Mesenchymal stem cell (in vitro differentiated cells and primary cell): ENCODE measurements at regions not wholly inside any gene's neighbourhood (a gene's known extent, or its start where the extent isn't known, plus 50 kb on each side); places are given as distances from the start of the nearest gene placed in this dataset.

Experiments
- DNase-seq: peaks from one replicate; pipeline ENCODE4 v3.0.0-alpha.2; 2013
- H2AFZ ChIP-seq: one replicate; pipeline ENCODE4 v1.6.1; 2013; ENCODE audit warnings: low read depth, mild to moderate bottlenecking, control low read depth, inconsistent platforms, low read length, moderate library complexity
- H2AK5ac ChIP-seq: 2 replicates; pipeline ENCODE4 v1.6.1; 2013; ENCODE audit warnings: low read length, moderate library complexity, mild to moderate bottlenecking, inconsistent platforms; ENCODE audit not compliant: severe bottlenecking
- H2BK120ac ChIP-seq: one replicate; pipeline ENCODE4 v1.6.1; 2013; ENCODE audit warnings: low read depth, mild to moderate bottlenecking, inconsistent platforms, low read length, moderate library complexity
- H2BK12ac ChIP-seq, 2 experiments: one replicate each; pipeline ENCODE4 v1.6.1; 2013; ENCODE audit warnings: inconsistent platforms in 2 of 2, low read length in 2 of 2, mild to moderate bottlenecking in 2 of 2, moderate library complexity in 2 of 2, control low read depth in 1 of 2
- H2BK15ac ChIP-seq: one replicate; pipeline ENCODE4 v1.6.1; 2013; ENCODE audit warnings: mild to moderate bottlenecking, low read depth, inconsistent platforms; ENCODE audit not compliant: poor library complexity, severe bottlenecking
- H2BK5ac ChIP-seq: 2 replicates; pipeline ENCODE4 v1.6.1; 2013; ENCODE audit warnings: low read depth, mild to moderate bottlenecking, low read length, control low read depth, inconsistent platforms; ENCODE audit not compliant: poor library complexity, severe bottlenecking
- H3K14ac ChIP-seq, 2 experiments: one replicate each; pipeline ENCODE4 v1.6.1; 2013; ENCODE audit warnings: inconsistent platforms in 2 of 2, low read length in 2 of 2, control low read depth in 1 of 2, mild to moderate bottlenecking in 1 of 2, moderate library complexity in 1 of 2
- H3K18ac ChIP-seq, 2 experiments: one replicate each; pipeline ENCODE4 v1.6.1; 2013; ENCODE audit warnings: inconsistent platforms in 2 of 2, low read length in 2 of 2, control low read depth in 1 of 2, low read depth in 1 of 2, mild to moderate bottlenecking in 1 of 2
- H3K23ac ChIP-seq, 2 experiments: one replicate each; pipeline ENCODE4 v1.6.1; 2013; ENCODE audit warnings: inconsistent platforms in 2 of 2, low read length in 2 of 2, mild to moderate bottlenecking in 2 of 2, moderate library complexity in 2 of 2, control low read depth in 1 of 2
- H3K27ac ChIP-seq: 2 replicates; pipeline ENCODE4 v1.5.1; 2013; ENCODE audit warnings: mild to moderate bottlenecking, moderate library complexity, low read length, control low read depth, inconsistent platforms; ENCODE audit not compliant: poor library complexity, severe bottlenecking
- H3K27me3 ChIP-seq, 2 experiments: 2 replicates each; pipeline versions ENCODE4 v1.6.1 to v1.7.0; 2013; ENCODE audit warnings: low read length in 2 of 2, mild to moderate bottlenecking in 2 of 2, moderate library complexity in 2 of 2, control low read depth in 1 of 2, inconsistent platforms in 1 of 2; ENCODE audit not compliant: control insufficient read depth in 1 of 2, insufficient read depth in 1 of 2
- H3K36me3 ChIP-seq, 2 experiments: 2 replicates each; pipeline versions ENCODE4 v1.6.1 to v1.7.0; 2013; ENCODE audit warnings: low read length in 2 of 2, control low read depth in 1 of 2, inconsistent platforms in 1 of 2, low read depth in 1 of 2, mild to moderate bottlenecking in 1 of 2; ENCODE audit not compliant: insufficient read depth in 2 of 2, control insufficient read depth in 1 of 2
- H3K4ac ChIP-seq, 2 experiments: one replicate each; pipeline ENCODE4 v1.6.1; 2013; ENCODE audit warnings: inconsistent platforms in 2 of 2, low read length in 2 of 2, mild to moderate bottlenecking in 2 of 2, moderate library complexity in 2 of 2, control low read depth in 1 of 2, low read depth in 1 of 2
- H3K4me1 ChIP-seq: 2 replicates; pipeline ENCODE4 v1.6.1; 2013; ENCODE audit warnings: low read depth, low read length, control low read depth; ENCODE audit not compliant: control insufficient read depth, insufficient read depth
- H3K4me2 ChIP-seq: 2 replicates; pipeline ENCODE4 v1.6.1; 2013; ENCODE audit warnings: low read length, mild to moderate bottlenecking, inconsistent platforms; ENCODE audit not compliant: poor library complexity, severe bottlenecking
- H3K4me3 ChIP-seq, 2 experiments: 2 replicates each; pipeline versions ENCODE4 v1.5.1 to v1.7.0; 2013; ENCODE audit warnings: low read length in 2 of 2, mild to moderate bottlenecking in 2 of 2, control low read depth in 1 of 2, low read depth in 1 of 2; ENCODE audit not compliant: insufficient read depth in 1 of 2
- H3K79me1 ChIP-seq: replicated peaks from 2 replicates; pipeline ENCODE4 v1.6.1; 2013; ENCODE audit warnings: mild to moderate bottlenecking, control low read depth, low read length, inconsistent platforms; ENCODE audit not compliant: poor library complexity, severe bottlenecking
- H3K9ac ChIP-seq: 2 replicates; pipeline ENCODE4 v1.7.0; 2013; ENCODE audit warnings: mild to moderate bottlenecking, low read length, moderate library complexity
- H3K9me3 ChIP-seq: 2 replicates; pipeline ENCODE4 v1.7.0; 2013; ENCODE audit warnings: mild to moderate bottlenecking, low read length; ENCODE audit not compliant: control insufficient read depth
- H4K8ac ChIP-seq: one replicate; pipeline ENCODE4 v1.6.1; 2013; ENCODE audit warnings: inconsistent platforms, mild to moderate bottlenecking, low read length, moderate library complexity
- H4K91ac ChIP-seq: one replicate; pipeline ENCODE4 v1.6.1; 2013; ENCODE audit warnings: mild to moderate bottlenecking, low read length, inconsistent platforms
- WGBS: methylation state at CpG from one replicate; pipeline ENCODE4 v1.1.7; 2013; ENCODE audit warnings: mixed read lengths; 5-methylcytosine and 5-hydroxymethylcytosine counted together

GRCh38 chr14:76921088-76921399 is 94.8 kb downstream of the LRRC74A start:
- Histone ChIP-seq H2BK5ac (no peak overlapping the region), H3K36me3 (no peaks in the 10 kb centered on the region), H4K8ac (peak overlapping the region; percentile 93), H2AFZ (no peak overlapping the region), H3K4me3 (no peak overlapping the region), H3K4me1 (peaks cover 73% of the 10 kb centered on the region), H2BK120ac (peak overlapping the region; percentile 97), H3K27ac (peak overlapping the region; percentile 99), H2AK5ac (peak overlapping the region; percentile 96), H2BK15ac (peak overlapping the region; percentile 52), H3K27me3 (no peaks in the 10 kb centered on the region), H3K23ac (no peak overlapping the region), H3K18ac (peak overlapping the region; percentile 95 to 96), H3K4me2 (no peak overlapping the region), H3K14ac (no peak overlapping the region), H3K4ac (peak overlapping the region; percentile 80 to 89), H3K9ac (no peak overlapping the region), H4K91ac (peak overlapping the region; percentile 85), H3K9me3 (no peaks in the 10 kb centered on the region), H2BK12ac (peak overlapping the region; percentile 96 to 97), H3K79me1 (no peaks in the 10 kb centered on the region)
- WGBS: 88% methylated on average over 4 of the region's 4 CpGs
- no peak for DNase-seq

- H3K18ac ChIP-seq: peak overlapping the region; percentile 95 to 96
- no peak overlapping the region for H3K4me3 ChIP-seq
- H2BK15ac ChIP-seq: peak overlapping the region; percentile 95
- H4K91ac ChIP-seq: peak overlapping the region; percentile 85
- peak overlapping the region; percentile 87 for H2BK5ac ChIP-seq
- peak overlapping the region; percentile 24 for H3K4me2 ChIP-seq
- peak overlapping the region; percentile 99 for H3K27ac ChIP-seq
- WGBS: 56% methylated on average over 11 of the region's 13 CpGs
- peak overlapping the region; percentile 82 for H3K9ac ChIP-seq
- no peaks in the 10 kb centered on the region for H3K36me3 ChIP-seq
- DNase-seq: peak; percentile 54
- no peaks in the 10 kb centered on the region for H3K27me3 ChIP-seq
- peak overlapping the region; percentile 93 for H4K8ac ChIP-seq
- H3K79me1 ChIP-seq: no peaks in the 10 kb centered on the region
- peak overlapping the region in 1 of 2 experiments; percentile 45 for H3K14ac ChIP-seq
- peak overlapping the region; percentile 82 for H2AK5ac ChIP-seq
- peak overlapping the region; percentile 96 to 97 for H2BK12ac ChIP-seq
- no peak overlapping the region for H2AFZ ChIP-seq
- peaks cover 72% of the 10 kb centered on the region for H3K4me1 ChIP-seq
- peak overlapping the region in 1 of 2 experiments; percentile 23 for H3K23ac ChIP-seq
- peak overlapping the region; percentile 97 for H2BK120ac ChIP-seq
- no peaks in the 10 kb centered on the region for H3K9me3 ChIP-seq
- H3K4ac ChIP-seq: peak overlapping the region; percentile 80 to 89
These were observed 94.3 kb downstream of the LRRC74A start for GRCh38 chr14:76920331-76921087.

GRCh38 chr14:76919431-76920330 is 93.5 kb downstream of the LRRC74A start:
- peak overlapping the region; percentile 97 for H2BK5ac ChIP-seq
- H3K4ac ChIP-seq: peak overlapping the region; percentile 99
- DNase-seq: peak; percentile 97
- peak overlapping the region in 1 of 2 experiments; percentile 94 for H3K23ac ChIP-seq
- H2AK5ac ChIP-seq: peak overlapping the region; percentile 99
- peak overlapping the region; percentile 96 to 99 for H3K18ac ChIP-seq
- 14% methylated on average over 17 of the region's 21 CpGs for WGBS
- no peaks in the 10 kb centered on the region for H3K79me1 ChIP-seq
- peaks cover 70% of the 10 kb centered on the region for H3K4me1 ChIP-seq
- H3K4me3 ChIP-seq: peak overlapping the region in 1 of 2 experiments; percentile 52
- H4K91ac ChIP-seq: peak overlapping the region; percentile 97
- H2BK12ac ChIP-seq: peak overlapping the region; percentile 97 to 100
- H2BK120ac ChIP-seq: peak overlapping the region; percentile 98
- H3K27me3 ChIP-seq: no peaks in the 10 kb centered on the region
- peak overlapping the region; percentile 37 for H3K4me2 ChIP-seq
- no peaks in the 10 kb centered on the region for H3K9me3 ChIP-seq
- peak overlapping the region; percentile 100 for H3K27ac ChIP-seq
- no peak overlapping the region for H2AFZ ChIP-seq
- peak overlapping the region; percentile 96 for H4K8ac ChIP-seq
- H3K36me3 ChIP-seq: no peaks in the 10 kb centered on the region
- H2BK15ac ChIP-seq: peak overlapping the region; percentile 98
- peak overlapping the region; percentile 82 for H3K9ac ChIP-seq
- H3K14ac ChIP-seq: peak overlapping the region in 1 of 2 experiments; percentile 30
